ENCODE measurements at regions not wholly inside any gene's neighbourhood (a gene's known extent, or its start where the extent isn't known, plus 50 kb on each side); places are given as distances from the start of the nearest gene placed in this dataset.

DNA sequence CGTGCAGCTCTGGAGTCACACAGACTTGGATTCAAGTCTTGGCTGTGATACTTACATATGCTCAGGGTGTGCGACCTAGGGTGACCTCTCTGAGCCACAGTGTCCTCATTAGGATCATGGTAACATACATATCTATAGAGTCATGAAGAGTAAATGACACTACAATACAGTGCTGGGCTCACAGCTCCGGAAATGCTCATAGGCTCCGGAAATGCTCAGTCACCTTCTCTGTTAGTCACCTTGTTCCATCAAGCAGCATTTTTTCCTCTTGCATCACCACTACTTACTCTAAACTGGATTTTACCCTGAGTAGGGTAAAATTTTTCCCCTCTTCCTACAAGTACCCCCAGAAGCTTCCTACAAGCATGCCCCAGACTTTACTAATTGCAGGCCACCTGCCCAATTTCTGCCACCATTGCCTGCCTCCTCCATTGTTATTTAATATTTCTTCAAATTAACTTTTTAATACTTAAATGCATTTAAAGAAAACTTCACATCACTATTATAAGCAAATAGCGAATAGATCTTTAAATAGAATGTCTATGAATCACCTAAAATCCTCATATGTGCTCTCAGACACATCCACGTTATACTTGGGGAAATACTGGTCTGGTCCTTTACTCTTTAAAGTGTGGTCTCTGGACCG lies 147.6 kb upstream of the SPRY4 start:
- H3K4me2 ChIP-seq (ENCODE audit: low read length) = no peak overlapping the region
- no peak for TF ChIP-seq EZH2phosphoT487 (IDR thresholded peaks at IDR 0.05; ENCODE audit: low read depth)
- TF ChIP-seq, protein P1, sequence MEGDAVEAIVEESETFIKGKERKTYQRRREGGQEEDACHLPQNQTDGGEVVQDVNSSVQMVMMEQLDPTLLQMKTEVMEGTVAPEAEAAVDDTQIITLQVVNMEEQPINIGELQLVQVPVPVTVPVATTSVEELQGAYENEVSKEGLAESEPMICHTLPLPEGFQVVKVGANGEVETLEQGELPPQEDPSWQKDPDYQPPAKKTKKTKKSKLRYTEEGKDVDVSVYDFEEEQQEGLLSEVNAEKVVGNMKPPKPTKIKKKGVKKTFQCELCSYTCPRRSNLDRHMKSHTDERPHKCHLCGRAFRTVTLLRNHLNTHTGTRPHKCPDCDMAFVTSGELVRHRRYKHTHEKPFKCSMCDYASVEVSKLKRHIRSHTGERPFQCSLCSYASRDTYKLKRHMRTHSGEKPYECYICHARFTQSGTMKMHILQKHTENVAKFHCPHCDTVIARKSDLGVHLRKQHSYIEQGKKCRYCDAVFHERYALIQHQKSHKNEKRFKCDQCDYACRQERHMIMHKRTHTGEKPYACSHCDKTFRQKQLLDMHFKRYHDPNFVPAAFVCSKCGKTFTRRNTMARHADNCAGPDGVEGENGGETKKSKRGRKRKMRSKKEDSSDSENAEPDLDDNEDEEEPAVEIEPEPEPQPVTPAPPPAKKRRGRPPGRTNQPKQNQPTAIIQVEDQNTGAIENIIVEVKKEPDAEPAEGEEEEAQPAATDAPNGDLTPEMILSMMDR (IDR thresholded peaks at IDR 0.05; ENCODE audit: low read depth, low read length) = no peak
- H3K79me2 ChIP-seq (ENCODE audit: low read length) = no peaks in the 10 kb centered on the region
- no peaks in the 10 kb centered on the region for H3K27me3 ChIP-seq (ENCODE audit: low read depth, low read length)
- no peaks in the 10 kb centered on the region for H3K9me3 ChIP-seq (ENCODE audit: insufficient read depth, low read length)
- no peaks in the 10 kb centered on the region for H3K4me1 ChIP-seq (ENCODE audit: low read length)
- no peak overlapping the region for H3K27ac ChIP-seq (ENCODE audit: low read length)
- H3K9ac ChIP-seq (ENCODE audit: low read length) = no peak overlapping the region
- no peak overlapping the region for H2AFZ ChIP-seq (ENCODE audit: low read depth, low read length)
- H3K36me3 ChIP-seq (replicated peaks; ENCODE audit: low read depth, low read length) = no peaks in the 10 kb centered on the region
- H3K4me3 ChIP-seq (ENCODE audit: low read length) = no peak overlapping the region
- H4K20me1 ChIP-seq (ENCODE audit: insufficient read depth, low read length) = no peaks in the 10 kb centered on the region

DNA sequence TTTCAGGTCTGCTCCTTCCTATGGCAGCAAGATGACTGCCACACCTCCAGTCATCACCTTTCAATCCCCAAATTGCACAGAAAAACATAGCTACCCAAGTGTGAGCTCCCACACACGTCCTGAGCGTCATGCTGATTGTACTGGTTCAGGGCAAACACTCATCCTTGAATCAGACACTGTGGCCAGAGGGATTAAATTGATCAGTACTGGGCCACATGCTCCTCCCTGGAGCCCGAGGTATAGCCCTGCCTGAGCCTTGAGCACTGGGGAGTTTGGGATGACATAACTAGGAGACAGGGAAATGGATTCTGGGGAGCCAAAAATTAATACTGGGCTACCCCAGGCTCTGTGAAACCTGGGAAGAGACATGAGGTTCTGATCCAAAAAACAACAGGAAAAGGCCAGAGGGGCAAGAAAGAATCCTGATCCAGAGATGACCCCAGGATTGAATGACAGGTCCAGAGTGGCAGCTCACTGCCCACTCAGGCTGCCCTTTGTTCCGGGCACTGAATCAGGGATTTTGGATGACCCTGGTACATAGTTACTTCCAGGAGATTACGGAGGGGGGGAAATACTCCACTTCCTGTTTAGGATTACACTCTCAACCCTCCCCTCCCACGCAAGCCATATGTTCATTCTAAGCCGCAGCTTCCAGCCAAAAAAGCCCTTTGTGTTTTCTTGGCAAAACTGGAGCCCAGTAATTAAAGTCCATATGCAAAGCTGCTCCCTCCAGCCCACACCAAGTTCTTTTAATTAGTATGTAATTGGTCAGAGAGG lies 141.6 kb upstream of the SPRY4 start:
- no peak overlapping the region for H3K9ac ChIP-seq (ENCODE audit: low read length)
- no peaks in the 10 kb centered on the region for H4K20me1 ChIP-seq (ENCODE audit: insufficient read depth, low read length)
- no peaks in the 10 kb centered on the region for H3K9me3 ChIP-seq (ENCODE audit: insufficient read depth, low read length)
- H3K4me1 ChIP-seq (ENCODE audit: low read length) = no peaks in the 10 kb centered on the region
- H3K36me3 ChIP-seq (replicated peaks; ENCODE audit: low read depth, low read length) = no peaks in the 10 kb centered on the region
- no peak overlapping the region for H3K4me2 ChIP-seq (ENCODE audit: low read length)
- no peaks in the 10 kb centered on the region for H3K79me2 ChIP-seq (ENCODE audit: low read length)
- no peaks in the 10 kb centered on the region for H3K27me3 ChIP-seq (ENCODE audit: low read depth, low read length)
- no peak overlapping the region for H3K4me3 ChIP-seq (ENCODE audit: low read length)
- H3K27ac ChIP-seq (ENCODE audit: low read length) = no peak overlapping the region
- TF ChIP-seq EZH2phosphoT487 (IDR thresholded peaks at IDR 0.05; ENCODE audit: low read depth) = no peak
- TF ChIP-seq, protein P1 (IDR thresholded peaks at IDR 0.05; ENCODE audit: low read depth, low read length) = no peak
- no peak overlapping the region for H2AFZ ChIP-seq (ENCODE audit: low read depth, low read length)

DNA sequence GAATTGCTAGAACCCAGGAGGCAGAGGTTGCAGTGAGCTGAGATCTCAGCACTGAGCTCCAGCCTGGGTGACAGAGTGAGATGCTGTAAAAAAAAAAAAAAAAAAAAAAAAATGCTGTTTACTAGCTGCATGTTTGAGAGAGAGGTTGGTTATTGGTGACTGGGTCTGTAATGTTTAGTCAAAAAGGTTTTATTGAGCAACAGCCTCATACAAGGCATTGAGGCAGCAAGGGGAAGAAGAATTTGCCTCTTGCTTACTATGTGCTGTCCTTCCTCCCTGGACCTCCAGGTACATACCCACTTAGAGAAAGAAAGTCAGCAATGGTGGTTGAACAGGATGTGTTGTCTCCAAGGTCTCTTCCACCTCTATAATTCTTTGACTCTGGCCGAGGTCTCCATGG lies 140.7 kb upstream of the SPRY4 start:
- Histone ChIP-seq H3K79me2 (ENCODE audit: low read length) (no peaks in the 10 kb centered on the region), H3K9ac (ENCODE audit: low read length) (no peak overlapping the region), H4K20me1 (ENCODE audit: insufficient read depth, low read length) (no peaks in the 10 kb centered on the region), H3K4me2 (ENCODE audit: low read length) (no peak overlapping the region), H3K36me3 (replicated peaks; ENCODE audit: low read depth, low read length) (no peaks in the 10 kb centered on the region), H3K27me3 (ENCODE audit: low read depth, low read length) (no peaks in the 10 kb centered on the region), H3K4me1 (ENCODE audit: low read length) (no peaks in the 10 kb centered on the region), H3K27ac (ENCODE audit: low read length) (no peak overlapping the region), H3K9me3 (ENCODE audit: insufficient read depth, low read length) (no peaks in the 10 kb centered on the region), H2AFZ (ENCODE audit: low read depth, low read length) (no peak overlapping the region), H3K4me3 (ENCODE audit: low read length) (no peak overlapping the region)
- TF ChIP-seq, protein P1 (IDR thresholded peaks at IDR 0.05; ENCODE audit: low read depth, low read length) = no peak
- TF ChIP-seq EZH2phosphoT487 (IDR thresholded peaks at IDR 0.05; ENCODE audit: low read depth) = no peak

DNA sequence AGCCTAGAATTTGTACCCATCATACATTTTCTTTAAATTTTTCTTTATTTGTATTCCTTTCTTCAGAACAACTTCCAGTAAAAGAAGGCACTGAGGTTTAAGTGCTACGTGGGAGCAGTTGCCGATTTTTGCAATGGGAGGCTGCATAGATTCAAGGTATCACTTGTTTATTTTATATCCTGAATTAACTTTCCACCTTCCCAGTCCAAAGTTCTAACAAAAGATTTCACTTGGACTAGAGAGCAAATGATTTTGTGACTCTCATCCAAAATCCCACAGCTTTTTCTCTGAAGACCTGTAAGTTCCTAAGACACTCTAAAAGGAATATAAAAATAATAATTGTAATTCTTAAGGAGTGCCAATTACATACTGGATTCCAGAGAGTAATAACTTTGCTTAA lies 139.1 kb upstream of the SPRY4 start:
- Histone ChIP-seq H3K9ac (ENCODE audit: low read length) (no peak overlapping the region), H3K79me2 (ENCODE audit: low read length) (no peaks in the 10 kb centered on the region), H3K4me2 (ENCODE audit: low read length) (no peak overlapping the region), H3K27me3 (ENCODE audit: low read depth, low read length) (no peaks in the 10 kb centered on the region), H3K36me3 (replicated peaks; ENCODE audit: low read depth, low read length) (no peaks in the 10 kb centered on the region), H3K9me3 (ENCODE audit: insufficient read depth, low read length) (no peaks in the 10 kb centered on the region), H4K20me1 (ENCODE audit: insufficient read depth, low read length) (no peaks in the 10 kb centered on the region), H3K4me1 (ENCODE audit: low read length) (no peaks in the 10 kb centered on the region), H2AFZ (ENCODE audit: low read depth, low read length) (no peak overlapping the region), H3K4me3 (ENCODE audit: low read length) (no peak overlapping the region), H3K27ac (ENCODE audit: low read length) (no peak overlapping the region)
- TF ChIP-seq, protein P1 (IDR thresholded peaks at IDR 0.05; ENCODE audit: low read depth, low read length) = no peak
- TF ChIP-seq EZH2phosphoT487 (IDR thresholded peaks at IDR 0.05; ENCODE audit: low read depth) = no peak
